Panc1 (cell line): ENCODE measurements at regions not wholly inside any gene's neighbourhood (a gene's known extent, or its start where the extent isn't known, plus 50 kb on each side); places are given as distances from the start of the nearest gene placed in this dataset.

Experiments used
- ATAC-seq: fragments of 200-7000 bp; cut with Tn5 transposase; 2 replicates; pipeline ENCODE4 v1.9.1; 2020; ENCODE audit warnings: mild to moderate bottlenecking, moderate library complexity
- BruUV-seq: library from RNA; stranded (reverse); fragments of 400-500 nt; replicated peaks from 2 replicates; lab custom pipeline; 2021; lab: Mats Ljungman, UMichigan
- CTCF ChIA-PET: fragments of 300-600 bp; sonication (Branson Sonifier 250); formaldehyde crosslinking; loops from one replicate; lab custom pipeline; 2022; ENCODE audit warnings: antibody characterized with exemption; lab: Charles Lee
- POLR2A ChIA-PET: fragments of 300-600 bp; sonication (Branson Sonifier 250); formaldehyde crosslinking; loops from one replicate; lab custom pipeline; 2022; ENCODE audit warnings: antibody characterized with exemption; lab: Charles Lee
- DNase-seq: peaks from one replicate; pipeline ENCODE4 v3.0.0-alpha.2; 2010; ENCODE audit warnings: low read depth, low spot score
- H3K27ac ChIP-seq: 2 replicates; pipeline ENCODE4 v1.5.1; 2011; ENCODE audit warnings: mild to moderate bottlenecking, low read length, inconsistent platforms
- H3K27me3 ChIP-seq: fragments of 200-500 bp; sonication (Bioruptor generic); 2 replicates; pipeline ENCODE4 v1.6.0; 2014; ENCODE audit warnings: low read length, inconsistent platforms; ENCODE audit not compliant: control insufficient read depth, insufficient read depth
- H3K36me3 ChIP-seq: fragments of 200-500 bp; sonication (Bioruptor generic); 2 replicates; pipeline ENCODE4 v1.5.1; 2014; ENCODE audit warnings: inconsistent platforms, mild to moderate bottlenecking, low read length, moderate library complexity; ENCODE audit not compliant: control insufficient read depth, insufficient read depth
- H3K4me1 ChIP-seq: 2 replicates; pipeline ENCODE4 v1.5.1; 2011; ENCODE audit warnings: inconsistent platforms, mild to moderate bottlenecking, low read length, moderate library complexity; ENCODE audit not compliant: control insufficient read depth, insufficient read depth
- H3K4me3 ChIP-seq, 2 experiments: 2 replicates each; pipeline ENCODE4 v1.5.1; 2011 to 2012; ENCODE audit warnings: low read depth in 2 of 2, low read length in 2 of 2, mild to moderate bottlenecking in 2 of 2, inconsistent platforms in 1 of 2, moderate library complexity in 1 of 2
- H3K9me3 ChIP-seq: fragments of 200-500 bp; sonication (Bioruptor generic); 2 replicates; pipeline ENCODE4 v1.5.1; 2014; ENCODE audit warnings: low read depth, mild to moderate bottlenecking, inconsistent platforms, low read length, moderate library complexity; ENCODE audit not compliant: control insufficient read depth, insufficient read depth
- POLR2AphosphoS5 ChIP-seq: IDR thresholded peaks from 2 replicates; pipeline ENCODE4 v1.6.1; 2012; ENCODE audit warnings: mild to moderate bottlenecking, low read depth, low read length, moderate library complexity
- SIN3A ChIP-seq: IDR thresholded peaks from 2 replicates; pipeline ENCODE4 v1.6.1; 2012; ENCODE audit warnings: low read depth, mild to moderate bottlenecking, low read length, moderate library complexity, borderline replicate concordance; ENCODE audit not compliant: insufficient read depth
- TCF7L2 ChIP-seq: IDR thresholded peaks from 2 replicates; pipeline ENCODE4 v1.6.1; 2011; ENCODE audit warnings: mild to moderate bottlenecking, low read depth, low read length, inconsistent platforms
- in situ Hi-C: cut with HindIII; loops from 2 replicates; pipeline ENCODE4 v1.10.0; 2016; ENCODE audit warnings: low sequenced_read_pairs, low pct_unique_long_range_greater_than_20kb
- intact Hi-C: fragments of 100-400 bp; cut with micrococcal nuclease; formaldehyde crosslinking; loops from one replicate; pipeline ENCODE4 v1.10.0; 2022; ENCODE audit not compliant: unreplicated experiment
- TF ChIP-seq, protein P1 (sequence below): fragments of 450-650 bp; IDR thresholded peaks from 2 replicates; pipeline ENCODE4 v1.5.1; 2017; ENCODE audit warnings: mild to moderate bottlenecking
- TF ChIP-seq, protein P2 (sequence below), 2 experiments: IDR thresholded peaks; 2 replicates each; pipeline ENCODE4 v1.6.1; 2011 to 2012; ENCODE audit warnings: low read depth in 2 of 2, control low read depth in 1 of 2, low read length in 1 of 2, mild to moderate bottlenecking in 1 of 2, moderate library complexity in 1 of 2; ENCODE audit not compliant: insufficient read depth in 1 of 2

DNA sequence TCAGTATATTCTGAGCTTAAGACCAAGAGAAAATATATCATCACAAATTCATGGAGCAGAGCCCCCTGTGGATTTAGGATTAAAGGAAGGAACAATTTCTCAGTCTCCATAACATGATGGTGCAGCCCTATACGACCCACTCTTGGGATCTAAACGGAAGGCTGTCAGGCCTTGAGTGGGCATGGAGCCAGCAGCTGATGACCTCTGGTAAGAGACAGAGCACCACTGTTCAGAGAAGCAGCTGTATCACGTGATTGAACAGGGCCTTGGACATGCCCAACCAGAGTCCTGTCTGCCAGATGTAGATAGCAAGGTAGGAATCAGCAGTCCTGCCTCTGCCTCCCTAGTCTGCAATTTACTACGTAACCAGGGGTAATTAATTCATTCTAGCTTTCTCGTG is 259.4 kb upstream of the POU3F2 start:
- ATAC-seq, result no peak

DNA sequence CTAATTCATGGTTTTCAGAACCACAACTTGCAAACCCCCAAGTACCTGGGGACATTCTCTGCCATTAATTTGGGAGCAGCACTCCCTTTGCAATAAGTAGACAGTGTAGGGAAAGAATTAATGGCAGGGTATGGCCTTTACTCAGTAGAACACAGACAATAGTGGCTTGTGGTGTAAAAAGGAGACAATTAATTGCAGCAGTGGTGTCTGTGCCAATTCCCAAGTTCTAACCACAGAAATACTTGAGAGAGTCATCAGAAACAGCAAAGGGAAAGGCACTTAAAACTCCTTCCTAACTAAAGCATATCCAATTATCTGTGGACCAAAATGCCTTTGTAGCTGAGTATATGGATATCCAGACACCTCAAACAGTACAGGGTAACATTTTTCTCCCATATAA is 257.6 kb upstream of the POU3F2 start:
- H3K4me3 ChIP-seq, result no peak overlapping the region
- ChIA-PET CTCF (no interaction called here), POLR2A (no interaction called here)
- TF ChIP-seq POLR2AphosphoS5 (no peak), SIN3A (no peak), TCF7L2 (no peak)
- TF ChIP-seq, protein P1, sequence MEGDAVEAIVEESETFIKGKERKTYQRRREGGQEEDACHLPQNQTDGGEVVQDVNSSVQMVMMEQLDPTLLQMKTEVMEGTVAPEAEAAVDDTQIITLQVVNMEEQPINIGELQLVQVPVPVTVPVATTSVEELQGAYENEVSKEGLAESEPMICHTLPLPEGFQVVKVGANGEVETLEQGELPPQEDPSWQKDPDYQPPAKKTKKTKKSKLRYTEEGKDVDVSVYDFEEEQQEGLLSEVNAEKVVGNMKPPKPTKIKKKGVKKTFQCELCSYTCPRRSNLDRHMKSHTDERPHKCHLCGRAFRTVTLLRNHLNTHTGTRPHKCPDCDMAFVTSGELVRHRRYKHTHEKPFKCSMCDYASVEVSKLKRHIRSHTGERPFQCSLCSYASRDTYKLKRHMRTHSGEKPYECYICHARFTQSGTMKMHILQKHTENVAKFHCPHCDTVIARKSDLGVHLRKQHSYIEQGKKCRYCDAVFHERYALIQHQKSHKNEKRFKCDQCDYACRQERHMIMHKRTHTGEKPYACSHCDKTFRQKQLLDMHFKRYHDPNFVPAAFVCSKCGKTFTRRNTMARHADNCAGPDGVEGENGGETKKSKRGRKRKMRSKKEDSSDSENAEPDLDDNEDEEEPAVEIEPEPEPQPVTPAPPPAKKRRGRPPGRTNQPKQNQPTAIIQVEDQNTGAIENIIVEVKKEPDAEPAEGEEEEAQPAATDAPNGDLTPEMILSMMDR, result no peak
- TF ChIP-seq, protein P2, sequence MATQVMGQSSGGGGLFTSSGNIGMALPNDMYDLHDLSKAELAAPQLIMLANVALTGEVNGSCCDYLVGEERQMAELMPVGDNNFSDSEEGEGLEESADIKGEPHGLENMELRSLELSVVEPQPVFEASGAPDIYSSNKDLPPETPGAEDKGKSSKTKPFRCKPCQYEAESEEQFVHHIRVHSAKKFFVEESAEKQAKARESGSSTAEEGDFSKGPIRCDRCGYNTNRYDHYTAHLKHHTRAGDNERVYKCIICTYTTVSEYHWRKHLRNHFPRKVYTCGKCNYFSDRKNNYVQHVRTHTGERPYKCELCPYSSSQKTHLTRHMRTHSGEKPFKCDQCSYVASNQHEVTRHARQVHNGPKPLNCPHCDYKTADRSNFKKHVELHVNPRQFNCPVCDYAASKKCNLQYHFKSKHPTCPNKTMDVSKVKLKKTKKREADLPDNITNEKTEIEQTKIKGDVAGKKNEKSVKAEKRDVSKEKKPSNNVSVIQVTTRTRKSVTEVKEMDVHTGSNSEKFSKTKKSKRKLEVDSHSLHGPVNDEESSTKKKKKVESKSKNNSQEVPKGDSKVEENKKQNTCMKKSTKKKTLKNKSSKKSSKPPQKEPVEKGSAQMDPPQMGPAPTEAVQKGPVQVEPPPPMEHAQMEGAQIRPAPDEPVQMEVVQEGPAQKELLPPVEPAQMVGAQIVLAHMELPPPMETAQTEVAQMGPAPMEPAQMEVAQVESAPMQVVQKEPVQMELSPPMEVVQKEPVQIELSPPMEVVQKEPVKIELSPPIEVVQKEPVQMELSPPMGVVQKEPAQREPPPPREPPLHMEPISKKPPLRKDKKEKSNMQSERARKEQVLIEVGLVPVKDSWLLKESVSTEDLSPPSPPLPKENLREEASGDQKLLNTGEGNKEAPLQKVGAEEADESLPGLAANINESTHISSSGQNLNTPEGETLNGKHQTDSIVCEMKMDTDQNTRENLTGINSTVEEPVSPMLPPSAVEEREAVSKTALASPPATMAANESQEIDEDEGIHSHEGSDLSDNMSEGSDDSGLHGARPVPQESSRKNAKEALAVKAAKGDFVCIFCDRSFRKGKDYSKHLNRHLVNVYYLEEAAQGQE (IDR thresholded peaks at IDR 0.05; ENCODE audit: insufficient read depth in 1 of 2, low read depth in 2 of 2, low read length in 1 of 2), result no peak
- H3K9me3 ChIP-seq, result no peaks in the 10 kb centered on the region
- BruUV-seq, result no TSS peak
- no peaks in the 10 kb centered on the region for H3K36me3 ChIP-seq
- H3K4me1 ChIP-seq, result no peaks in the 10 kb centered on the region
- no peaks in the 10 kb centered on the region for H3K27me3 ChIP-seq
- no peak for ATAC-seq
- in situ Hi-C loops (no loop called here), intact Hi-C loops (no loop called here)
- no peak for DNase-seq
- no peak overlapping the region for H3K27ac ChIP-seq

More for the DNA sequence above, 259.4 kb upstream of the POU3F2 start:
- CTCF ChIA-PET, result no interaction called here
- POLR2A ChIA-PET, result no interaction called here
- TF ChIP-seq, protein P2 (IDR thresholded peaks at IDR 0.05; ENCODE audit: insufficient read depth in 1 of 2, low read depth in 2 of 2, low read length in 1 of 2), result no peak
- TF ChIP-seq TCF7L2 (no peak), SIN3A (no peak), POLR2AphosphoS5 (no peak)
- TF ChIP-seq, protein P1, result no peak
- Histone ChIP-seq H3K27ac (no peak overlapping the region), H3K27me3 (no peaks in the 10 kb centered on the region; the same call in 1 of the 2 replicates), H3K9me3 (no peaks in the 10 kb centered on the region), H3K4me3 (no peak overlapping the region), H3K4me1 (no peaks in the 10 kb centered on the region), H3K36me3 (no peaks in the 10 kb centered on the region)
- no peak for DNase-seq
- intact Hi-C loops (no loop called here), in situ Hi-C loops (no loop called here)
- no TSS peak for BruUV-seq
